OCI-LY7 (cell line): ENCODE measurements at regions not wholly inside any gene's neighbourhood (a gene's known extent, or its start where the extent isn't known, plus 50 kb on each side); places are given as distances from the start of the nearest gene placed in this dataset.

Experiments
- CTCF ChIP-seq: fragments of 200-600 bp; sonication (generic); conservative IDR thresholded peaks from 2 replicates; pipeline ENCODE4 v1.5.1; 2014; ENCODE audit warnings: mild to moderate bottlenecking, antibody characterized with exemption, low read length, moderate library complexity, mixed read lengths
- EZH2phosphoT487 ChIP-seq: fragments of 200-600 bp; sonication (generic); IDR thresholded peaks from 2 replicates; pipeline ENCODE4 v1.6.1; 2018; ENCODE audit warnings: low read depth, borderline replicate concordance, mild to moderate bottlenecking, mixed run types, antibody characterized with exemption, low read length, moderate library complexity, mixed read lengths

- TF ChIP-seq CTCF, result no peak
- no peak for TF ChIP-seq EZH2phosphoT487
Measured at GRCh38 chr1:98402860-98403259, 258.7 kb upstream of the SNX7 start.
